ENCODE measurements at regions not wholly inside any gene's neighbourhood (a gene's known extent, or its start where the extent isn't known, plus 50 kb on each side); places are given as distances from the start of the nearest gene placed in this dataset.

GRCh38 chr7:65744406-65744805, 128.5 kb upstream of the VKORC1L1 start:
- no peaks in the 10 kb centered on the region for H3K79me1 ChIP-seq (ENCODE audit: low read depth, low read length)
- no peak for DNase-seq (ENCODE audit: low read depth in 1 of 2, low spot score in 2 of 2)
- H3K27ac ChIP-seq (ENCODE audit: low read depth, low read length) = no peak overlapping the region
- no peak overlapping the region for H2BK12ac ChIP-seq (ENCODE audit: low read depth, low read length)
- no peaks in the 10 kb centered on the region for H3K4me1 ChIP-seq (replicated peaks in 1 of 4; ENCODE audit: control insufficient read depth in 3 of 4, insufficient read depth in 4 of 4, low read length in 3 of 4)
- H3K79me2 ChIP-seq (ENCODE audit: control insufficient read depth in 1 of 2, insufficient read depth in 2 of 2, low read length in 2 of 2) = peaks cover 1 to 8% of the 10 kb centered on the region in 2 experiments; a peak in 3 of 4 replicates
- H4K5ac ChIP-seq (ENCODE audit: insufficient read length, low read depth, low read length) = no peak overlapping the region
- no peak overlapping the region for H3K56ac ChIP-seq (replicated peaks; ENCODE audit: insufficient read length, low read depth, low read length)
- no peak overlapping the region for H2AK5ac ChIP-seq (ENCODE audit: low read depth, low read length)
- no peak overlapping the region for H3K4me2 ChIP-seq (ENCODE audit: insufficient read depth in 1 of 2, low read depth in 2 of 2, low read length in 2 of 2)
- no peak overlapping the region for H3K4me3 ChIP-seq (ENCODE audit: extremely low read depth in 1 of 4, insufficient read depth in 2 of 4, low read depth in 3 of 4, low read length in 4 of 4)
- no peak overlapping the region for H2BK20ac ChIP-seq (ENCODE audit: low read length)
- H3K9me3 ChIP-seq (ENCODE audit: insufficient read depth in 2 of 2, low read depth in 1 of 2, low read length in 1 of 2) = no peaks in the 10 kb centered on the region
- H3K14ac ChIP-seq (ENCODE audit: insufficient read length) = no peak overlapping the region
- no peak overlapping the region for H2AFZ ChIP-seq (ENCODE audit: low read length)
- POLR2A ChIA-PET (ENCODE audit: partially characterized antibody) = no interaction called here
- WGBS, 2 experiments (ENCODE audit: extremely low coverage in 1 of 2, insufficient coverage in 1 of 2, insufficient read length in 1 of 2, insufficient replicate concordance in 2 of 2, low coverage in 1 of 2, low lambda C conversion rate in 2 of 2, missing lambda C conversion rate in 1 of 2) = 88% methylated on average over 2 of the region's 2 CpGs; no CpG with 5 or more reads in 1 of the 2 experiments
- H2BK5ac ChIP-seq (ENCODE audit: low read depth, low read length) = no peak overlapping the region
- no peak overlapping the region for H3K23ac ChIP-seq (ENCODE audit: insufficient read length)
- H3K4ac ChIP-seq (replicated peaks; ENCODE audit: insufficient read length, low read depth, low read length) = no peak overlapping the region
- H2BK120ac ChIP-seq (replicated peaks; ENCODE audit: low read depth, low read length) = no peak overlapping the region
- peaks cover 0 to 4% (median 0%) of the 10 kb centered on the region in 4 experiments; a peak in 1 of 8 replicates for H3K36me3 ChIP-seq (ENCODE audit: control insufficient read depth in 2 of 4, insufficient read depth in 4 of 4, low read length in 3 of 4)
- H3K27me3 ChIP-seq (replicated peaks in 1 of 4; ENCODE audit: control insufficient read depth in 3 of 4, extremely low read depth in 1 of 4, insufficient read depth in 3 of 4, low read length in 3 of 4) = no peaks in the 10 kb centered on the region
- no peak overlapping the region for H2BK15ac ChIP-seq (ENCODE audit: low read length)
- CTCF ChIA-PET (ENCODE audit: partially characterized antibody) = no interaction called here
- FAIRE-seq = no peak
- no peak overlapping the region for H3K9ac ChIP-seq (replicated peaks in 1 of 4; ENCODE audit: extremely low read depth in 1 of 4, low read depth in 3 of 4, low read length in 3 of 4)
- no peak overlapping the region for H3K18ac ChIP-seq (ENCODE audit: extremely low read depth, low read length)
- TF ChIP-seq CTCF (IDR thresholded peaks at IDR 0.05; ENCODE audit: control extremely low read depth in 1 of 3, insufficient read depth in 1 of 3, low read depth in 1 of 3, low read length in 3 of 3) = no peak
- no peak overlapping the region for H4K8ac ChIP-seq (ENCODE audit: extremely low read depth, insufficient read depth, low read length)
- no peaks in the 10 kb centered on the region for H4K20me1 ChIP-seq (replicated peaks in 1 of 2; ENCODE audit: control insufficient read depth in 1 of 2, insufficient read depth in 2 of 2, low read length in 2 of 2)
- no peaks in the 10 kb centered on the region for H3K23me2 ChIP-seq (ENCODE audit: low read depth, low read length)
- no peak overlapping the region for H4K91ac ChIP-seq (replicated peaks; ENCODE audit: insufficient read length, low read length)

Measured in H1 (cell line).